GM12878 (cell line): ENCODE measurements at regions not wholly inside any gene's neighbourhood (a gene's known extent, or its start where the extent isn't known, plus 50 kb on each side); places are given as distances from the start of the nearest gene placed in this dataset.

ENCODE experiments used
- ATAC-seq: fragments of 200-7000 bp; cut with Tn5 transposase; 3 replicates; pipeline ENCODE4 v1.9.1; 2020; ENCODE audit warnings: mild to moderate bottlenecking, moderate library complexity
- BruUV-seq: library from RNA; stranded (reverse); fragments of 400-500 nt; replicated peaks from 2 replicates; lab custom pipeline; 2021; lab: Mats Ljungman, UMichigan
- CTCF ChIA-PET: fragments of 300-600 bp; sonication (Branson Sonifier 250); formaldehyde crosslinking; extraction: SDS; loops from one replicate; lab custom pipeline; 2021; ENCODE audit warnings: inconsistent platforms; lab: Yijun Ruan, JAX
- POLR2A ChIA-PET: fragments of 350-600 bp; formaldehyde crosslinking; extraction: SDS; loops from one replicate; lab custom pipeline; 2021; ENCODE audit warnings: inconsistent platforms; lab: Charles Lee
- RAD21 ChIA-PET: fragments of 300-600 bp; sonication (Branson Sonifier 250); formaldehyde crosslinking; loops from one replicate; lab custom pipeline; 2023; ENCODE audit warnings: antibody characterized with exemption; ENCODE audit not compliant: unreplicated experiment; lab: Charles Lee
- SMC1A ChIA-PET: fragments of 300-600 bp; sonication (Branson Sonifier 250); formaldehyde crosslinking; loops from one replicate; lab custom pipeline; 2023; ENCODE audit not compliant: unreplicated experiment, uncharacterized antibody; lab: Charles Lee
- DNase-seq: peaks from one replicate; pipeline ENCODE4 v3.0.0-alpha.2; 2011; ENCODE audit warnings: low read depth, low spot score
- FAIRE-seq: peaks from 3 replicates; lab custom pipeline; 2011; peaks lifted over from hg19 to GRCh38; lab: Jason Lieb, UNC
- H2AFZ ChIP-seq: 2 replicates; pipeline ENCODE4 v1.6.0; 2011; ENCODE audit warnings: low read depth, low read length, control low read depth; ENCODE audit not compliant: control insufficient read depth
- H3K27ac ChIP-seq: 2 replicates; pipeline ENCODE4 v1.5.1; 2011; ENCODE audit warnings: control low read depth; ENCODE audit not compliant: control insufficient read depth, insufficient read depth
- H3K27me3 ChIP-seq, 2 experiments: replicated peaks in 1 of 2; 2 replicates each; pipeline versions ENCODE4 v1.6.0 to v1.6.1; 2011; ENCODE audit warnings: low read length in 1 of 2; ENCODE audit not compliant: control insufficient read depth in 2 of 2, insufficient read depth in 2 of 2
- H3K36me3 ChIP-seq, 2 experiments: 2 replicates each; pipeline ENCODE4 v1.5.1; 2011; ENCODE audit warnings: low read length in 1 of 2; ENCODE audit not compliant: control insufficient read depth in 2 of 2, insufficient read depth in 2 of 2
- H3K4me1 ChIP-seq: 2 replicates; pipeline ENCODE4 v1.6.1; 2011; ENCODE audit warnings: mild to moderate bottlenecking, low read length, moderate library complexity, mixed read lengths; ENCODE audit not compliant: control insufficient read depth, insufficient read depth
- H3K4me2 ChIP-seq: 2 replicates; pipeline ENCODE4 v1.6.0; 2011; ENCODE audit warnings: control low read depth; ENCODE audit not compliant: control insufficient read depth, insufficient read depth
- H3K4me3 ChIP-seq: fragments of 200-600 bp; sonication (generic); 2 replicates; pipeline ENCODE4 v1.5.1; 2016
- H3K79me2 ChIP-seq: 2 replicates; pipeline ENCODE4 v1.6.0; 2011; ENCODE audit warnings: low read length; ENCODE audit not compliant: control insufficient read depth, insufficient read depth
- H3K9ac ChIP-seq: 2 replicates; pipeline ENCODE4 v1.8.0; 2011; ENCODE audit warnings: low read length, control low read depth, mixed read lengths; ENCODE audit not compliant: control insufficient read depth, insufficient read depth
- H3K9me3 ChIP-seq: replicated peaks from 3 replicates; pipeline ENCODE4 v1.5.1; 2011; ENCODE audit warnings: mild to moderate bottlenecking, low read length; ENCODE audit not compliant: control insufficient read depth, insufficient read depth
- H4K20me1 ChIP-seq: 2 replicates; pipeline ENCODE4 v1.6.0; 2011; ENCODE audit not compliant: control insufficient read depth, insufficient read depth
- CEBPB ChIP-seq, 2 experiments: fragments of 150-350 bp in 1 of 2; IDR thresholded peaks; 2 replicates each; pipeline ENCODE4 v1.6.1; 2012 to 2014; ENCODE audit warnings: low read depth in 2 of 2, low read length in 2 of 2, borderline replicate concordance in 1 of 2, inconsistent platforms in 1 of 2
- IKZF2 ChIP-seq, 2 experiments: fragments of 450-650 bp; IDR thresholded peaks; 2 replicates each; pipeline ENCODE4 v1.6.1; 2017; ENCODE audit warnings: mild to moderate bottlenecking in 2 of 2, moderate library complexity in 2 of 2
- JUNB ChIP-seq: IDR thresholded peaks from 2 replicates; pipeline ENCODE4 v1.6.1; 2016; ENCODE audit warnings: antibody characterized with exemption, mild to moderate bottlenecking
- SMAD5 ChIP-seq: IDR thresholded peaks from 2 replicates; pipeline ENCODE4 v1.6.1; 2016; ENCODE audit warnings: antibody characterized with exemption, low read depth
- SREBF1 ChIP-seq: IDR thresholded peaks from 2 replicates; pipeline ENCODE4 v1.6.1; 2012; ENCODE audit warnings: mild to moderate bottlenecking, low read length
- SREBF2 ChIP-seq: IDR thresholded peaks from 2 replicates; pipeline ENCODE4 v1.6.1; 2012; ENCODE audit warnings: mild to moderate bottlenecking, low read length
- WGBS: methylation state at CpG from one replicate; pipeline ENCODE4 v1.1.6; 2016; ENCODE audit warnings: low lambda C conversion rate; ENCODE audit not compliant: insufficient replicate concordance, insufficient coverage; ENCODE audit errors: missing lambda C conversion rate; 5-methylcytosine and 5-hydroxymethylcytosine counted together
- in situ Hi-C: fragments of 300-500 bp; cut with MboI; formaldehyde crosslinking; loops from 9 replicates; pipeline ENCODE4 v1.14.3; 2018; ENCODE audit warnings: mixed read lengths
- intact Hi-C: fragments of 100-400 bp; cut with micrococcal nuclease; formaldehyde crosslinking; loops from one replicate; pipeline ENCODE4 v1.14.2; 2022; ENCODE audit not compliant: unreplicated experiment
- TF ChIP-seq, protein P1 (sequence below): fragments of 450-650 bp; IDR thresholded peaks from 2 replicates; pipeline ENCODE4 v1.6.1; 2017; ENCODE audit warnings: borderline replicate concordance
- TF ChIP-seq, protein P2 (sequence below): IDR thresholded peaks from 2 replicates; pipeline ENCODE4 v1.6.1; 2011; ENCODE audit warnings: low read depth, mild to moderate bottlenecking, low read length, moderate library complexity, borderline replicate concordance; ENCODE audit errors: extremely low read depth
- TF ChIP-seq, protein P3 (sequence below): IDR thresholded peaks from 2 replicates; pipeline ENCODE4 v1.6.1; 2011; ENCODE audit warnings: low read depth, low read length, improper control_type of control experiment, borderline replicate concordance
- TF ChIP-seq, protein P4 (sequence below): fragments of 450-650 bp; IDR thresholded peaks from 2 replicates; pipeline ENCODE4 v1.6.1; 2017; ENCODE audit warnings: mild to moderate bottlenecking

DNA sequence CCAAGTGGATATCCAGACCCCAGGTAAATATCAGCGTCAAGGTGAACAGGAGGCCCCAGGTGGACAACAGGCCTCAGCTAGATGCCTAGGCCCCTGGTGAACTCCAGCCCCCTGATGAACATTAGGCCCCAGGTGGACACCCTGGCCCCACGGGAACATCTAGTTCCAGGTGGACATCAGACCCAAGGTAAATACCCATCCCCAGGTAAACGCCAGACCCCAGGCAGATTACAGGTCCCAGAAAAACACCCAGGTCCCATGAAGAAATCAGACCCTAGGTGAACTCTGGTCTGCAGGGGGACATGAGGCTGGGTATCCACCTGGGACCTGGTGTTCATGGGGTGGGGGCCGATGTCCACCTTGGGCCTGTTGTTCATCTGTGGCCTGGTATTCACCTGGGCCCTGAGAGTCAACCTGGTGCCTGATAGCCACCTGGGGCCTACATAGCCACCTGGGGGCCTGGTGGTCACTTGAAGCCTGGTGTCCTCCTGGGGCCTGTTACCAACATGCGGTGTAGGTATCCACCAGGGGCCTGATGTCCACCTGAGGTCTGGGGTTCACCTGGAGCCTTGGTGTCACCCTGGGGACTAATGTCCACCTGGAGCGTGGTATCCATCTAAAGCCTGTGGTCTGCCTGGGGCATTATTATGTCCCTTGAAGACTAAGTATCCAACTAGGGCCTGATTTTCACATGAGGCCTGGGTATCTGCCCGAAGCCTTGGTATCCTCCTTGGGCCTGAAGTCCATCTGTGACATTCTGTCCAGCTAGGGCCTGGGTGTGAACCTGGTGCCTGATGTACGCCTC is 56.8 kb upstream of the SEPTIN5 start:
- 53% methylated on average over 7 of the region's 8 CpGs for WGBS
- no peak for FAIRE-seq

DNA sequence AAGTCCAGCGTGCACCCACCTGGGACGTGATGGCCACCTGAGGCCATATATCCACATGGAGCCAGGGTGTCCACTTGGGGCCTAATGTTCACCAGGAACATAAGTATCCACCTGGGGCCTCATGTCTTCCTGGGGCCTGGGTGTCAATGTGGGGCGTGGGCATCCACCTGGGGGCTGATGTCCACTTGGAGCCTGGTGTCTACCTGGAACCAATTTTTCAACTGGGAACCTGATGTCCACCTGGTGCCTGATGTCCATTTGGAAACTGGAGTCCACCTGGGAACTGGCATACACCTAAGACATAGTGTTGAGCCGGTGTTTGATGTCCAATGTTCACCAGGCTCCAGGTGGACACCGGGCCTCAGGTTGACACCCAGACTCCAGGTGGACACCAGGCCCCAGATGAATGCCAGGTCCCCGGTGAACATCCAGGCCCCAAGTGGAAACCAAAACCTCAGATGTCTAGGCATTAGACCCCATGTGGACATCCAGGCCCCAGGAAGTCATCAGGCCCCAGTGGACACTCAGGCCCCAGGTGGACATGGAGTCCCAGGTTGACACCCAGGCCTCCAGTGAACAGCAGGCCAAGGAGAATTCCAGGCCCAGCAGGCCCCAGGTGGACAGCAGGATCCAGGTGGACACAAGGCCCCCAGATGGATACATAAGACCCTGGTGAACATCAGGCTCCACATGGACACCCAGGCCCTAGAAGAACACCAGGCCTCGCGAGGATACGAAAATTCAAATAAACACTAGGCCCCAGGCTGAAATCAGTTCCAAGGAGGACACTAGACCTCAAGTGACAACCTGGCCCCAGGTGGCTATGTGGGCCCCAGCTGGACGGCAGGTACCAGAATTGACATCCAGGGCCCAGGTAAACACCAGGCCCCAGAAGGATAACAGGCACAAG is 56.0 kb upstream of the SEPTIN5 start:
- FAIRE-seq, result no peak
- intact Hi-C loops, result no loop called here
- ATAC-seq, result no peak
- SMC1A ChIA-PET, result no interaction called here
- no peak overlapping the region for H3K4me3 ChIP-seq
- no peak for DNase-seq
- no peak overlapping the region for H3K4me2 ChIP-seq
- POLR2A ChIA-PET, result no interaction called here
- H2AFZ ChIP-seq, result no peak overlapping the region
- no peaks in the 10 kb centered on the region; a peak in 1 of 4 replicates for H3K27me3 ChIP-seq
- WGBS, result 56% methylated on average over 10 of the region's 10 CpGs
- no peaks in the 10 kb centered on the region for H4K20me1 ChIP-seq
- no peaks in the 10 kb centered on the region for H3K79me2 ChIP-seq
- BruUV-seq, result no TSS peak
- H3K9me3 ChIP-seq, result no peaks in the 10 kb centered on the region
- no peak overlapping the region for H3K27ac ChIP-seq
- in situ Hi-C loops, result no loop called here
- H3K36me3 ChIP-seq, result no peaks in the 10 kb centered on the region
- no peaks in the 10 kb centered on the region for H3K4me1 ChIP-seq
- CTCF ChIA-PET, result no interaction called here
- no peak overlapping the region for H3K9ac ChIP-seq
- RAD21 ChIA-PET, result no interaction called here
- TF ChIP-seq CEBPB (IDR thresholded peaks at IDR 0.05; ENCODE audit: borderline replicate concordance in 1 of 2, low read depth in 2 of 2, low read length in 2 of 2), result no peak
- no peak for TF ChIP-seq SREBF1
- TF ChIP-seq JUNB, result no peak
- TF ChIP-seq, protein P1, sequence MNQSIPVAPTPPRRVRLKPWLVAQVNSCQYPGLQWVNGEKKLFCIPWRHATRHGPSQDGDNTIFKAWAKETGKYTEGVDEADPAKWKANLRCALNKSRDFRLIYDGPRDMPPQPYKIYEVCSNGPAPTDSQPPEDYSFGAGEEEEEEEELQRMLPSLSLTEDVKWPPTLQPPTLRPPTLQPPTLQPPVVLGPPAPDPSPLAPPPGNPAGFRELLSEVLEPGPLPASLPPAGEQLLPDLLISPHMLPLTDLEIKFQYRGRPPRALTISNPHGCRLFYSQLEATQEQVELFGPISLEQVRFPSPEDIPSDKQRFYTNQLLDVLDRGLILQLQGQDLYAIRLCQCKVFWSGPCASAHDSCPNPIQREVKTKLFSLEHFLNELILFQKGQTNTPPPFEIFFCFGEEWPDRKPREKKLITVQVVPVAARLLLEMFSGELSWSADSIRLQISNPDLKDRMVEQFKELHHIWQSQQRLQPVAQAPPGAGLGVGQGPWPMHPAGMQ, result no peak
- TF ChIP-seq, protein P2, sequence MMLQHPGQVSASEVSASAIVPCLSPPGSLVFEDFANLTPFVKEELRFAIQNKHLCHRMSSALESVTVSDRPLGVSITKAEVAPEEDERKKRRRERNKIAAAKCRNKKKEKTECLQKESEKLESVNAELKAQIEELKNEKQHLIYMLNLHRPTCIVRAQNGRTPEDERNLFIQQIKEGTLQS, result no peak
- TF ChIP-seq, protein P3, sequence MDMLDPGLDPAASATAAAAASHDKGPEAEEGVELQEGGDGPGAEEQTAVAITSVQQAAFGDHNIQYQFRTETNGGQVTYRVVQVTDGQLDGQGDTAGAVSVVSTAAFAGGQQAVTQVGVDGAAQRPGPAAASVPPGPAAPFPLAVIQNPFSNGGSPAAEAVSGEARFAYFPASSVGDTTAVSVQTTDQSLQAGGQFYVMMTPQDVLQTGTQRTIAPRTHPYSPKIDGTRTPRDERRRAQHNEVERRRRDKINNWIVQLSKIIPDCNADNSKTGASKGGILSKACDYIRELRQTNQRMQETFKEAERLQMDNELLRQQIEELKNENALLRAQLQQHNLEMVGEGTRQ, result no peak
- TF ChIP-seq, protein P4, sequence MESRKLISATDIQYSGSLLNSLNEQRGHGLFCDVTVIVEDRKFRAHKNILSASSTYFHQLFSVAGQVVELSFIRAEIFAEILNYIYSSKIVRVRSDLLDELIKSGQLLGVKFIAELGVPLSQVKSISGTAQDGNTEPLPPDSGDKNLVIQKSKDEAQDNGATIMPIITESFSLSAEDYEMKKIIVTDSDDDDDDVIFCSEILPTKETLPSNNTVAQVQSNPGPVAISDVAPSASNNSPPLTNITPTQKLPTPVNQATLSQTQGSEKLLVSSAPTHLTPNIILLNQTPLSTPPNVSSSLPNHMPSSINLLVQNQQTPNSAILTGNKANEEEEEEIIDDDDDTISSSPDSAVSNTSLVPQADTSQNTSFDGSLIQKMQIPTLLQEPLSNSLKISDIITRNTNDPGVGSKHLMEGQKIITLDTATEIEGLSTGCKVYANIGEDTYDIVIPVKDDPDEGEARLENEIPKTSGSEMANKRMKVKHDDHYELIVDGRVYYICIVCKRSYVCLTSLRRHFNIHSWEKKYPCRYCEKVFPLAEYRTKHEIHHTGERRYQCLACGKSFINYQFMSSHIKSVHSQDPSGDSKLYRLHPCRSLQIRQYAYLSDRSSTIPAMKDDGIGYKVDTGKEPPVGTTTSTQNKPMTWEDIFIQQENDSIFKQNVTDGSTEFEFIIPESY, result no peak
- TF ChIP-seq IKZF2 (IDR thresholded peaks at IDR 0.05), result no peak
- no peak for TF ChIP-seq SMAD5

More for the DNA sequence above, 56.8 kb upstream of the SEPTIN5 start:
- ChIA-PET CTCF (no interaction called here), POLR2A (no interaction called here), RAD21 (no interaction called here), SMC1A (no interaction called here)
- Histone ChIP-seq H3K4me1 (no peaks in the 10 kb centered on the region), H3K4me3 (no peak overlapping the region), H3K4me2 (no peak overlapping the region), H4K20me1 (no peaks in the 10 kb centered on the region), H3K27me3 (no peaks in the 10 kb centered on the region), H3K9ac (no peak overlapping the region), H3K36me3 (no peaks in the 10 kb centered on the region), H3K27ac (no peak overlapping the region), H3K79me2 (no peaks in the 10 kb centered on the region), H2AFZ (no peak overlapping the region), H3K9me3 (no peaks in the 10 kb centered on the region)
- intact Hi-C loops, result no loop called here
- no TSS peak for BruUV-seq
- in situ Hi-C loops, result no loop called here
- DNase-seq (no peak), ATAC-seq (no peak)
- TF ChIP-seq SREBF2, result no peak
